ENCODE measurements at regions not wholly inside any gene's neighbourhood (a gene's known extent, or its start where the extent isn't known, plus 50 kb on each side); places are given as distances from the start of the nearest gene placed in this dataset.

- TF ChIP-seq EZH2 (IDR thresholded peaks at IDR 0.05; ENCODE audit: insufficient read depth, poor library complexity, severe bottlenecking), result no peak
- no peak for TF ChIP-seq EZH2phosphoT487 (IDR thresholded peaks at IDR 0.05; ENCODE audit: insufficient read depth, low read depth)
Observed at GRCh38 chr1:209248649-209249279, 334.8 kb upstream of the CAMK1G start.
